ENCODE measurements at regions not wholly inside any gene's neighbourhood (a gene's known extent, or its start where the extent isn't known, plus 50 kb on each side); places are given as distances from the start of the nearest gene placed in this dataset.

DNA sequence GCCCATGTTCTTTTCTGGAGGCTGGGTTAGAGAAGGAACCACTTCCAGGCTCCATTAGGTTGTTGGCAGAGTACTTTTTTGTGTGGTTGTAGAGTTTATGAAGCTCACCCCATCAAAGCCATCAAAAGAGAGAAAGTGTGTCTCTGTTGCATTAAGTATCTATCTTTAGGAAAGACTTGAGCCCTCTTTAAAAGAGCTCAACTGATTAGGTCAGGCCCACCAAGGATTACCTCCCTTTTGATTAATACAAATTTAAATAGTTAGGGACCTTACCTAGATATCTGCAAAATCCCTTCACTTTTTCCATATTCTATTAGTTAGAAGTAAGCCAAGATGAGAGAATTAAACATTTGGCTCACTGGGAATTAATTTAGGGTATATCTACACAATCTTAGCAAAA, 460.4 kb downstream of the PPARGC1A start:
- H3K4me3 ChIP-seq (ENCODE audit: low read length) = no peak overlapping the region
- no peak overlapping the region for H2AFZ ChIP-seq (ENCODE audit: low read length)
- H3F3A ChIP-seq (ENCODE audit: insufficient read depth, low read length) = no peaks in the 10 kb centered on the region
- H3K9me3 ChIP-seq (replicated peaks; ENCODE audit: insufficient read depth, low read length) = no peaks in the 10 kb centered on the region
- no peaks in the 10 kb centered on the region for H4K20me1 ChIP-seq (ENCODE audit: insufficient read depth, low read length)
- H3K9me2 ChIP-seq (replicated peaks; ENCODE audit: insufficient read depth, low read length) = no peaks in the 10 kb centered on the region
- H3K27me3 ChIP-seq (replicated peaks; ENCODE audit: insufficient read depth, low read length) = no peaks in the 10 kb centered on the region
- TF ChIP-seq, protein P1, sequence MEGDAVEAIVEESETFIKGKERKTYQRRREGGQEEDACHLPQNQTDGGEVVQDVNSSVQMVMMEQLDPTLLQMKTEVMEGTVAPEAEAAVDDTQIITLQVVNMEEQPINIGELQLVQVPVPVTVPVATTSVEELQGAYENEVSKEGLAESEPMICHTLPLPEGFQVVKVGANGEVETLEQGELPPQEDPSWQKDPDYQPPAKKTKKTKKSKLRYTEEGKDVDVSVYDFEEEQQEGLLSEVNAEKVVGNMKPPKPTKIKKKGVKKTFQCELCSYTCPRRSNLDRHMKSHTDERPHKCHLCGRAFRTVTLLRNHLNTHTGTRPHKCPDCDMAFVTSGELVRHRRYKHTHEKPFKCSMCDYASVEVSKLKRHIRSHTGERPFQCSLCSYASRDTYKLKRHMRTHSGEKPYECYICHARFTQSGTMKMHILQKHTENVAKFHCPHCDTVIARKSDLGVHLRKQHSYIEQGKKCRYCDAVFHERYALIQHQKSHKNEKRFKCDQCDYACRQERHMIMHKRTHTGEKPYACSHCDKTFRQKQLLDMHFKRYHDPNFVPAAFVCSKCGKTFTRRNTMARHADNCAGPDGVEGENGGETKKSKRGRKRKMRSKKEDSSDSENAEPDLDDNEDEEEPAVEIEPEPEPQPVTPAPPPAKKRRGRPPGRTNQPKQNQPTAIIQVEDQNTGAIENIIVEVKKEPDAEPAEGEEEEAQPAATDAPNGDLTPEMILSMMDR (IDR thresholded peaks at IDR 0.05; ENCODE audit: low read length) = no peak
- no peak for TF ChIP-seq EZH2phosphoT487 (IDR thresholded peaks at IDR 0.05; ENCODE audit: low read length)
- TF ChIP-seq EZH2 (optimal IDR thresholded peaks at IDR 0.05; ENCODE audit: low read depth, low read length) = no peak
- H3K36me3 ChIP-seq (replicated peaks; ENCODE audit: insufficient read depth, low read length) = no peaks in the 10 kb centered on the region
- no peak overlapping the region for H3K9ac ChIP-seq (ENCODE audit: low read length)
- no peak overlapping the region for H3K4me2 ChIP-seq (ENCODE audit: low read depth, low read length)
- no peaks in the 10 kb centered on the region for H3K79me2 ChIP-seq (ENCODE audit: low read length)
- H3K4me1 ChIP-seq (ENCODE audit: low read length) = no peaks in the 10 kb centered on the region
- no peak for DNase-seq
- H3K27ac ChIP-seq (ENCODE audit: low read length) = no peak overlapping the region

DNA sequence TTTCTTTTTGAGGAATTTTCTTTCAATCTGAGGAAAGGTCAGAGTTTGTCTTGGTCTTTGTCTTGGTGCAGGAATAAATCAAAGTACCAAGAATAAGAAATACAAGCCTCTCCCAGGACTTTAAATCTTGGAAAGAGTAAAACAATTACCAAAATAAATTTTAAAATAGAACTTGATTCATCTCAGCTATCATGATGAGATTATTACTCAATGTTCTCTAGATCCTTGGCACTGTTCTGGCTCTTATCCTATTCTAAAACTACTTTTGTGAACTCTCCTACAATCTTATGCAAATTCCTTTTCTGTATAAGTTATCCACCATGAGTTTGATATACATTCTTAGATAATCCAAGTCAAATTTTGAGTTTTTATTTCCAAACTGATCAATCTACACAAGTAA, 464.3 kb downstream of the PPARGC1A start:
- Histone ChIP-seq H3K9ac (ENCODE audit: low read length) (no peak overlapping the region), H3K27me3 (replicated peaks; ENCODE audit: insufficient read depth, low read length) (no peaks in the 10 kb centered on the region), H3K36me3 (replicated peaks; ENCODE audit: insufficient read depth, low read length) (no peaks in the 10 kb centered on the region), H2AFZ (ENCODE audit: low read length) (no peak overlapping the region), H3K4me1 (ENCODE audit: low read length) (no peaks in the 10 kb centered on the region), H3K79me2 (ENCODE audit: low read length) (no peaks in the 10 kb centered on the region), H3K9me2 (replicated peaks; ENCODE audit: insufficient read depth, low read length) (no peaks in the 10 kb centered on the region), H4K20me1 (ENCODE audit: insufficient read depth, low read length) (no peaks in the 10 kb centered on the region), H3K4me2 (ENCODE audit: low read depth, low read length) (no peak overlapping the region), H3K27ac (ENCODE audit: low read length) (no peak overlapping the region), H3K9me3 (replicated peaks; ENCODE audit: insufficient read depth, low read length) (no peaks in the 10 kb centered on the region), H3F3A (ENCODE audit: insufficient read depth, low read length) (no peaks in the 10 kb centered on the region), H3K4me3 (ENCODE audit: low read length) (no peak overlapping the region)
- DNase-seq = no peak
- TF ChIP-seq EZH2 (optimal IDR thresholded peaks at IDR 0.05; ENCODE audit: low read depth, low read length) (no peak), EZH2phosphoT487 (IDR thresholded peaks at IDR 0.05; ENCODE audit: low read length) (no peak)
- TF ChIP-seq, protein P1 (IDR thresholded peaks at IDR 0.05; ENCODE audit: low read length) = no peak

DNA sequence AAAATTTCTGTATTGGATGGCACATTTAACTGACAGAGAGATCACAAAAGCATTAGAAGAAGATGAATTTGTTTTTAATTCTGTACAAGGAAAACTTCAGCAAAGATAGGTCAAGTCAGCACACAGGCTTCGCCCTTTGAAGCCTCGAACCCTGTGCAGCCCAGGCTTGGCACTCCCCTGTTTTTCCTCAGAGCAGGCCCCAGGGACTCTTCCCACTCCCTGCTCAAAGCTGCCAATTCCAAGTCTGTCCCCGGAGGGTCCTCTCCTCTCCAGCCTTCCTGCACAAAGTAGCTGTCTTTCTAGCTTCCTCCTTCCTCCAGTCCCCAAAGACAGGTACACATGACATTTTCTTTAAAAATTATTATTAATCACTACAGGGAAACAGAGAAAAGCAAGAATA, 466.3 kb downstream of the PPARGC1A start:
- Histone ChIP-seq H4K20me1 (ENCODE audit: insufficient read depth, low read length) (no peaks in the 10 kb centered on the region), H3K79me2 (ENCODE audit: low read length) (no peaks in the 10 kb centered on the region), H3K9ac (ENCODE audit: low read length) (no peak overlapping the region), H3K9me3 (replicated peaks; ENCODE audit: insufficient read depth, low read length) (no peaks in the 10 kb centered on the region), H3K4me2 (ENCODE audit: low read depth, low read length) (no peak overlapping the region), H3F3A (ENCODE audit: insufficient read depth, low read length) (no peaks in the 10 kb centered on the region), H3K4me3 (ENCODE audit: low read length) (no peak overlapping the region), H3K9me2 (replicated peaks; ENCODE audit: insufficient read depth, low read length) (no peaks in the 10 kb centered on the region), H2AFZ (ENCODE audit: low read length) (no peak overlapping the region), H3K27me3 (replicated peaks; ENCODE audit: insufficient read depth, low read length) (no peaks in the 10 kb centered on the region), H3K4me1 (ENCODE audit: low read length) (no peaks in the 10 kb centered on the region), H3K27ac (ENCODE audit: low read length) (no peak overlapping the region), H3K36me3 (replicated peaks; ENCODE audit: insufficient read depth, low read length) (no peaks in the 10 kb centered on the region)
- DNase-seq = no peak
- TF ChIP-seq EZH2phosphoT487 (IDR thresholded peaks at IDR 0.05; ENCODE audit: low read length) (no peak), EZH2 (optimal IDR thresholded peaks at IDR 0.05; ENCODE audit: low read depth, low read length) (no peak)
- TF ChIP-seq, protein P1 (IDR thresholded peaks at IDR 0.05; ENCODE audit: low read length) = no peak
